Liver (tissue), 8 donors: ENCODE measurements at regions not wholly inside any gene's neighbourhood (a gene's known extent, or its start where the extent isn't known, plus 50 kb on each side); places are given as distances from the start of the nearest gene placed in this dataset.

Experiments
- DNase-seq: peaks from one replicate; pipeline ENCODE4 v3.0.0-alpha.2; 2017; ENCODE audit warnings: low spot score
- H3K27ac ChIP-seq, 2 donors: one replicate each; pipeline ENCODE4 v1.7.0; 2013; ENCODE audit warnings: inconsistent platforms in 2 of 2, low read length in 2 of 2, control low read depth in 1 of 2, low read depth in 1 of 2, mild to moderate bottlenecking in 1 of 2
- H3K27me3 ChIP-seq, 4 donors: one replicate each; pipeline versions ENCODE4 v1.6.1 to v1.7.0; 2013; ENCODE audit warnings: low read length in 3 of 4, inconsistent platforms in 1 of 4, mild to moderate bottlenecking in 1 of 4, moderate library complexity in 1 of 4; ENCODE audit not compliant: control insufficient read depth in 4 of 4, insufficient read depth in 4 of 4
- H3K36me3 ChIP-seq, 4 donors: one replicate each; pipeline versions ENCODE4 v1.6.1 to v1.7.0; 2013; ENCODE audit warnings: low read length in 3 of 4, mild to moderate bottlenecking in 3 of 4, low read depth in 1 of 4, moderate library complexity in 1 of 4; ENCODE audit not compliant: control insufficient read depth in 4 of 4, insufficient read depth in 3 of 4
- H3K4me1 ChIP-seq, 4 donors: one replicate each; pipeline versions ENCODE4 v1.6.1 to v1.7.0; 2013; ENCODE audit warnings: low read length in 3 of 4, mild to moderate bottlenecking in 3 of 4, moderate library complexity in 1 of 4; ENCODE audit not compliant: control insufficient read depth in 4 of 4, insufficient read depth in 4 of 4
- H3K4me3 ChIP-seq, 3 donors: one replicate each; pipeline versions ENCODE4 v1.6.1 to v1.7.0; 2013; ENCODE audit warnings: low read length in 3 of 3, control low read depth in 1 of 3, low read depth in 1 of 3, mild to moderate bottlenecking in 1 of 3
- H3K9ac ChIP-seq, 2 donors: one replicate each; pipeline ENCODE4 v1.7.0; 2013; ENCODE audit warnings: low read length in 2 of 2, mild to moderate bottlenecking in 2 of 2, moderate library complexity in 2 of 2, control low read depth in 1 of 2, low read depth in 1 of 2
- H3K9me3 ChIP-seq, 4 donors: one replicate each; pipeline versions ENCODE4 v1.6.1 to v1.7.0; 2013; ENCODE audit warnings: low read length in 3 of 4; ENCODE audit not compliant: control insufficient read depth in 4 of 4
- ATF3 ChIP-seq: IDR thresholded peaks from 2 replicates; pipeline ENCODE4 v1.6.1; 2016; ENCODE audit warnings: antibody characterized with exemption
- CTCF ChIP-seq: fragments of 150-350 bp; IDR thresholded peaks from 2 replicates; pipeline ENCODE4 v1.5.1; 2017; ENCODE audit warnings: improper control_type of control experiment, low read depth, low read length; ENCODE audit not compliant: missing input control
- EGR1 ChIP-seq, 2 donors: IDR thresholded peaks; 2 replicates each; pipeline ENCODE4 v1.6.1; 2016 to 2018; ENCODE audit warnings: antibody characterized with exemption in 2 of 2, low read depth in 2 of 2
- FOXA1 ChIP-seq: IDR thresholded peaks from 2 replicates; pipeline ENCODE4 v1.6.1; 2016; ENCODE audit warnings: antibody characterized with exemption
- FOXA2 ChIP-seq: IDR thresholded peaks from 2 replicates; pipeline ENCODE4 v1.6.1; 2016; ENCODE audit warnings: antibody characterized with exemption
- HNF4A ChIP-seq, 2 donors: conservative IDR thresholded peaks; 2 replicates each; pipeline ENCODE4 v1.6.1; 2016; ENCODE audit warnings: antibody characterized with exemption in 2 of 2, mild to moderate bottlenecking in 2 of 2
- HNF4G ChIP-seq: IDR thresholded peaks from 2 replicates; pipeline ENCODE4 v1.6.1; 2016; ENCODE audit warnings: antibody characterized with exemption
- JUND ChIP-seq, 2 donors: IDR thresholded peaks; 2 replicates each; pipeline ENCODE4 v1.6.1; 2016; ENCODE audit warnings: antibody characterized with exemption in 2 of 2
- MAX ChIP-seq: IDR thresholded peaks from 2 replicates; pipeline ENCODE4 v1.6.1; 2016; ENCODE audit warnings: antibody characterized with exemption
- NR2F2 ChIP-seq: IDR thresholded peaks from 2 replicates; pipeline ENCODE4 v1.6.1; 2016; ENCODE audit warnings: antibody characterized with exemption
- RAD21 ChIP-seq, 2 donors: IDR thresholded peaks; 2 replicates each; pipeline ENCODE4 v1.6.1; 2016; ENCODE audit warnings: antibody characterized with exemption in 2 of 2, mild to moderate bottlenecking in 2 of 2
- REST ChIP-seq: IDR thresholded peaks from 2 replicates; pipeline ENCODE4 v1.6.1; 2016; ENCODE audit warnings: antibody characterized with exemption, mild to moderate bottlenecking
- RXRA ChIP-seq, 2 donors: IDR thresholded peaks; 2 replicates each; pipeline ENCODE4 v1.6.1; 2017 to 2018; ENCODE audit warnings: antibody characterized with exemption in 2 of 2, mild to moderate bottlenecking in 1 of 2
- TAF1 ChIP-seq: conservative IDR thresholded peaks from 2 replicates; pipeline ENCODE4 v1.6.1; 2016; ENCODE audit warnings: antibody characterized with exemption, mild to moderate bottlenecking
- YY1 ChIP-seq: IDR thresholded peaks from 2 replicates; pipeline ENCODE4 v1.6.1; 2016; ENCODE audit warnings: antibody characterized with exemption, mild to moderate bottlenecking
- ZBTB33 ChIP-seq: IDR thresholded peaks from 2 replicates; pipeline ENCODE4 v1.6.1; 2016; ENCODE audit warnings: antibody characterized with exemption
- WGBS: extraction: QIAGEN DNeasy Blood & Tissue Kit; methylation state at CpG from one replicate; pipeline ENCODE4 v1.1.7; 2013; 5-methylcytosine and 5-hydroxymethylcytosine counted together
- donor health status: healthy.
- donor health status: healthy.
- donor health status: healthy.
- donor health status: healthy.
- donor health status: healthy.

GRCh38 chr14:59123975-59124374 lies 64.5 kb upstream of the DAAM1 start:
- WGBS: 52% methylated on average over 4 of the region's 4 CpGs

GRCh38 chr14:59125156-59125555 lies 63.3 kb upstream of the DAAM1 start:
- no peak for TF ChIP-seq RXRA (IDR thresholded peaks at IDR 0.05)
- no peak for TF ChIP-seq CTCF
- TF ChIP-seq REST: no peak
- TF ChIP-seq YY1: no peak
- TF ChIP-seq RAD21 (IDR thresholded peaks at IDR 0.05): no peak
- TF ChIP-seq FOXA2: no peak
- TF ChIP-seq HNF4A (conservative IDR thresholded peaks at IDR 0.05): no peak
- no peak for TF ChIP-seq ATF3
- TF ChIP-seq HNF4G: no peak
- TF ChIP-seq TAF1: no peak
- TF ChIP-seq ZBTB33: no peak
- H3K9ac ChIP-seq: no peak overlapping the region
- H3K36me3 ChIP-seq: no peaks in the 10 kb centered on the region
- H3K27me3 ChIP-seq: no peaks in the 10 kb centered on the region
- DNase-seq: no peak
- no peak overlapping the region for H3K27ac ChIP-seq
- H3K4me1 ChIP-seq: no peaks in the 10 kb centered on the region
- no peaks in the 10 kb centered on the region for H3K9me3 ChIP-seq
- 70% methylated on average over 4 of the region's 4 CpGs for WGBS
- H3K4me3 ChIP-seq: no peak overlapping the region

More at GRCh38 chr14:59123975-59124374, 64.5 kb upstream of the DAAM1 start:
- Histone ChIP-seq H3K4me3 (no peak overlapping the region), H3K27ac (no peak overlapping the region), H3K4me1 (no peaks in the 10 kb centered on the region), H3K27me3 (no peaks in the 10 kb centered on the region), H3K9ac (no peak overlapping the region), H3K36me3 (no peaks in the 10 kb centered on the region), H3K9me3 (no peaks in the 10 kb centered on the region)
- no peak for TF ChIP-seq FOXA1
- no peak for TF ChIP-seq EGR1 (IDR thresholded peaks at IDR 0.05; ENCODE audit: low read depth in 2 of 2)
- no peak for TF ChIP-seq FOXA2
- no peak for TF ChIP-seq NR2F2
- no peak for TF ChIP-seq ATF3
- TF ChIP-seq TAF1: no peak
- peak; percentile 23 for TF ChIP-seq CTCF
- no peak for TF ChIP-seq HNF4G
- no peak for TF ChIP-seq MAX
- peak; percentile 60 to 76 for TF ChIP-seq RAD21 (IDR thresholded peaks at IDR 0.05)
- TF ChIP-seq HNF4A (conservative IDR thresholded peaks at IDR 0.05): no peak
- no peak for TF ChIP-seq YY1
- TF ChIP-seq JUND (IDR thresholded peaks at IDR 0.05): no peak
- no peak for DNase-seq
